HepG2 (cell line): ENCODE measurements at regions not wholly inside any gene's neighbourhood (a gene's known extent, or its start where the extent isn't known, plus 50 kb on each side); places are given as distances from the start of the nearest gene placed in this dataset.

ENCODE experiments used
- DMTF1 ChIP-seq: sonication (generic); formaldehyde crosslinking; IDR thresholded peaks from 2 replicates; pipeline ENCODE4 v1.4.0; 2020; ENCODE audit warnings: mild to moderate bottlenecking, missing genetic modification reagents
- HNF1A ChIP-seq, 2 experiments: sonication (generic) in 1 of 2; formaldehyde crosslinking in 1 of 2; IDR thresholded peaks; 2 replicates each; pipeline versions ENCODE4 v1.4.0 to v1.6.1; 2016 to 2020; ENCODE audit warnings: borderline replicate concordance in 1 of 2, low read depth in 1 of 2, mild to moderate bottlenecking in 1 of 2, missing genetic modification reagents in 1 of 2
- HNF1B ChIP-seq: sonication (generic); formaldehyde crosslinking; IDR thresholded peaks from 2 replicates; pipeline ENCODE4 v1.5.1; 2020; ENCODE audit warnings: mild to moderate bottlenecking, moderate library complexity, missing genetic modification reagents
- HOXA3 ChIP-seq: sonication (generic); formaldehyde crosslinking; IDR thresholded peaks from 2 replicates; pipeline ENCODE4 v1.5.0; 2020; ENCODE audit warnings: missing genetic modification reagents
- SCMH1 ChIP-seq: sonication (generic); formaldehyde crosslinking; IDR thresholded peaks from 2 replicates; pipeline ENCODE4 v1.9.0; 2021; ENCODE audit warnings: missing genetic modification reagents, mild to moderate bottlenecking, borderline replicate concordance
- SOX13 ChIP-seq, 3 experiments: fragments of 450-650 bp in 1 of 3; sonication (generic) in 1 of 3; formaldehyde crosslinking in 1 of 3; IDR thresholded peaks in 2 of 3; conservative IDR thresholded peaks in 1 of 3; 2 replicates each; pipeline versions ENCODE4 v1.5.0 to v1.6.1; 2016 to 2020; ENCODE audit warnings: antibody characterized with exemption in 1 of 3, mild to moderate bottlenecking in 1 of 3, missing compliant biosample characterization in 1 of 3, missing genetic modification reagents in 1 of 3, moderate library complexity in 1 of 3
- SP140L ChIP-seq: sonication (generic); formaldehyde crosslinking; IDR thresholded peaks from 2 replicates; pipeline ENCODE4 v1.4.0; 2020; ENCODE audit warnings: missing genetic modification reagents, borderline replicate concordance
- SP4 ChIP-seq: sonication (generic); formaldehyde crosslinking; IDR thresholded peaks from 2 replicates; pipeline ENCODE4 v1.8.1; 2023; ENCODE audit warnings: mild to moderate bottlenecking, missing genetic modification reagents
- ZFP91 ChIP-seq: sonication (generic); formaldehyde crosslinking; IDR thresholded peaks from 2 replicates; pipeline ENCODE4 v1.9.0; 2022; ENCODE audit warnings: missing genetic modification reagents, mild to moderate bottlenecking, borderline replicate concordance
- ZNF20 ChIP-seq: sonication (generic); formaldehyde crosslinking; IDR thresholded peaks from 2 replicates; pipeline ENCODE4 v1.4.0; 2020; ENCODE audit warnings: mild to moderate bottlenecking, moderate library complexity, missing genetic modification reagents
- ZNF281 ChIP-seq: sonication (generic); formaldehyde crosslinking; IDR thresholded peaks from 2 replicates; pipeline ENCODE4 v1.4.0; 2020; ENCODE audit warnings: missing genetic modification reagents, borderline replicate concordance

GRCh38 chr2:155747531-155747930 is 585.0 kb downstream of the NR4A2 start (continued):
- TF ChIP-seq DMTF1 (CRISPR knock-in tag) (no peak), HNF1A (IDR thresholded peaks at IDR 0.05; ENCODE audit: low read depth) (no peak), HNF1A (CRISPR knock-in tag; IDR thresholded peaks at IDR 0.05; ENCODE audit: borderline replicate concordance) (no peak), SP4 (CRISPR knock-in tag) (no peak), ZNF281 (CRISPR knock-in tag) (no peak), SP140L (CRISPR knock-in tag) (no peak), SCMH1 (CRISPR knock-in tag) (no peak), HOXA3 (CRISPR knock-in tag) (no peak), ZNF20 (no peak), SOX13 (IDR thresholded peaks at IDR 0.05) (no peak), SOX13 (CRISPR knock-in tag; conservative IDR thresholded peaks at IDR 0.05 in 1 of 2, IDR thresholded peaks at IDR 0.05 in 1 of 2) (no peak), HNF1B (CRISPR knock-in tag) (no peak), ZFP91 (CRISPR knock-in tag) (no peak)
